H9 (cell line): ENCODE measurements at regions not wholly inside any gene's neighbourhood (a gene's known extent, or its start where the extent isn't known, plus 50 kb on each side); places are given as distances from the start of the nearest gene placed in this dataset.

ENCODE experiments used
- DNase-seq: peaks from one replicate; pipeline ENCODE4 v3.0.0-alpha.2; 2017
- H2AFZ ChIP-seq: one replicate; pipeline ENCODE4 v1.6.1; 2013; ENCODE audit warnings: mild to moderate bottlenecking, low read length, control low read depth, moderate library complexity
- H2AK5ac ChIP-seq: 2 replicates; pipeline ENCODE4 v1.6.1; 2013; ENCODE audit warnings: low read length, control low read depth, mixed read lengths; ENCODE audit not compliant: insufficient read length
- H2BK120ac ChIP-seq: one replicate; pipeline ENCODE4 v1.6.1; 2013; ENCODE audit warnings: low read depth, mild to moderate bottlenecking, low read length, control low read depth, inconsistent platforms; ENCODE audit not compliant: poor library complexity, severe bottlenecking
- H2BK12ac ChIP-seq: 2 replicates; pipeline ENCODE4 v1.6.1; 2013; ENCODE audit warnings: low read length, control low read depth, mixed read lengths, low read depth; ENCODE audit not compliant: insufficient read length
- H2BK15ac ChIP-seq: 2 replicates; pipeline ENCODE4 v1.6.1; 2013; ENCODE audit warnings: low read depth, low read length, control low read depth
- H2BK20ac ChIP-seq: one replicate; pipeline ENCODE4 v1.6.1; 2013; ENCODE audit warnings: low read depth, mild to moderate bottlenecking, low read length, control low read depth, inconsistent platforms; ENCODE audit not compliant: poor library complexity, severe bottlenecking
- H2BK5ac ChIP-seq: 2 replicates; pipeline ENCODE4 v1.6.1; 2013; ENCODE audit warnings: low read length, control low read depth, mixed read lengths; ENCODE audit not compliant: insufficient read length
- H3K14ac ChIP-seq: 2 replicates; pipeline ENCODE4 v1.6.1; 2013; ENCODE audit warnings: low read length, control low read depth; ENCODE audit not compliant: insufficient read depth
- H3K18ac ChIP-seq: 2 replicates; pipeline ENCODE4 v1.6.1; 2013; ENCODE audit warnings: low read depth, mild to moderate bottlenecking, mixed read lengths, low read length, control low read depth; ENCODE audit not compliant: insufficient read length
- H3K23ac ChIP-seq: 2 replicates; pipeline ENCODE4 v1.6.1; 2013; ENCODE audit warnings: low read length, control low read depth, mixed read lengths, low read depth; ENCODE audit not compliant: insufficient read length
- H3K23me2 ChIP-seq: 2 replicates; pipeline ENCODE4 v1.6.1; 2013; ENCODE audit warnings: low read depth, mild to moderate bottlenecking, mixed read lengths, low read length, control low read depth; ENCODE audit not compliant: insufficient read length, poor library complexity, severe bottlenecking
- H3K27ac ChIP-seq: 2 replicates; pipeline ENCODE4 v1.5.1; 2013; ENCODE audit warnings: low read length, control low read depth, mixed read lengths, low read depth; ENCODE audit not compliant: insufficient read length
- H3K27me3 ChIP-seq: 2 replicates; pipeline ENCODE4 v1.6.1; 2013; ENCODE audit warnings: low read length, control low read depth, inconsistent platforms; ENCODE audit not compliant: insufficient read depth
- H3K4ac ChIP-seq: 2 replicates; pipeline ENCODE4 v1.6.1; 2013; ENCODE audit warnings: low read depth, mild to moderate bottlenecking, control low read depth, inconsistent platforms, low read length, moderate library complexity
- H3K4me1 ChIP-seq: 2 replicates; pipeline ENCODE4 v1.6.1; 2013; ENCODE audit warnings: low read length, control low read depth, inconsistent platforms; ENCODE audit not compliant: insufficient read depth
- H3K4me2 ChIP-seq: 2 replicates; pipeline ENCODE4 v1.6.1; 2013; ENCODE audit warnings: low read length, control low read depth, mixed read lengths; ENCODE audit not compliant: insufficient read length, insufficient read depth
- H3K56ac ChIP-seq: 2 replicates; pipeline ENCODE4 v1.6.1; 2013; ENCODE audit warnings: low read depth, mild to moderate bottlenecking, mixed read lengths, low read length, control low read depth; ENCODE audit not compliant: insufficient read length
- H3K79me1 ChIP-seq: 2 replicates; pipeline ENCODE4 v1.6.1; 2013; ENCODE audit warnings: low read depth, mild to moderate bottlenecking, moderate library complexity, low read length, control low read depth, inconsistent platforms; ENCODE audit not compliant: insufficient read depth, poor library complexity, severe bottlenecking
- H3K79me2 ChIP-seq: 2 replicates; pipeline ENCODE4 v1.6.1; 2013; ENCODE audit warnings: low read length, control low read depth, inconsistent platforms; ENCODE audit not compliant: insufficient read depth
- H3K9ac ChIP-seq: 2 replicates; pipeline ENCODE4 v1.6.1; 2013; ENCODE audit warnings: low read length, control low read depth, mixed read lengths; ENCODE audit not compliant: insufficient read length; ENCODE audit errors: extremely low read depth
- H3K9me3 ChIP-seq: one replicate; pipeline ENCODE4 v1.6.1; 2013; ENCODE audit warnings: low read depth, low read length, inconsistent platforms; ENCODE audit not compliant: control insufficient read depth
- H3T11ph ChIP-seq: one replicate; pipeline ENCODE4 v1.6.1; 2013; ENCODE audit warnings: mild to moderate bottlenecking, low read length, control low read depth, inconsistent platforms
- H4K20me1 ChIP-seq: one replicate; pipeline ENCODE4 v1.6.1; 2013; ENCODE audit not compliant: control insufficient read depth, insufficient read length, insufficient read depth
- H4K5ac ChIP-seq: 2 replicates; pipeline ENCODE4 v1.6.1; 2013; ENCODE audit warnings: low read depth, mild to moderate bottlenecking, mixed read lengths, low read length, control low read depth; ENCODE audit not compliant: insufficient read length
- H4K8ac ChIP-seq: replicated peaks from 2 replicates; pipeline ENCODE4 v1.6.1; 2013; ENCODE audit warnings: low read length, control low read depth, mixed read lengths, low read depth; ENCODE audit not compliant: insufficient read length
- H4K91ac ChIP-seq: 2 replicates; pipeline ENCODE4 v1.6.1; 2013; ENCODE audit warnings: low read depth, mild to moderate bottlenecking, moderate library complexity, mixed read lengths, low read length, control low read depth; ENCODE audit not compliant: insufficient read length
- H3K27ac Mint-ChIP-seq, 3 experiments: 2 replicates in 2 of 3; 3 replicates in 1 of 3; pipeline ENCODE4 v1.8.0; 2020 to 2021; ENCODE audit warnings: mixed read lengths in 3 of 3, mild to moderate bottlenecking in 1 of 3, moderate library complexity in 1 of 3
- H3K27me3 Mint-ChIP-seq: 2 replicates; pipeline ENCODE4 v1.8.0; 2021; ENCODE audit warnings: low read depth, mild to moderate bottlenecking, moderate library complexity, mixed read lengths
- H3K36me3 Mint-ChIP-seq, 3 experiments: 2 replicates in 2 of 3; 3 replicates in 1 of 3; pipeline ENCODE4 v1.8.0; 2020 to 2021; ENCODE audit warnings: low read depth in 3 of 3, mixed read lengths in 3 of 3; ENCODE audit not compliant: insufficient read depth in 1 of 3
- H3K4me1 Mint-ChIP-seq, 2 experiments: 2 replicates each; pipeline ENCODE4 v1.8.0; 2020; ENCODE audit warnings: mixed read lengths in 2 of 2
- H3K4me3 Mint-ChIP-seq, 2 experiments: 2 replicates in 1 of 2; 3 replicates in 1 of 2; pipeline ENCODE4 v1.8.0; 2020 to 2021; ENCODE audit warnings: mild to moderate bottlenecking in 2 of 2, mixed read lengths in 2 of 2, moderate library complexity in 1 of 2
- H3K9me3 Mint-ChIP-seq, 2 experiments: 2 replicates in 1 of 2; 3 replicates in 1 of 2; pipeline ENCODE4 v1.8.0; 2020; ENCODE audit warnings: mild to moderate bottlenecking in 2 of 2, mixed read lengths in 2 of 2, moderate library complexity in 1 of 2
- CTCF ChIP-seq: fragments of 200-600 bp; sonication (generic); conservative IDR thresholded peaks from 3 replicates; pipeline ENCODE4 v1.8.0; 2021; ENCODE audit warnings: antibody characterized with exemption, mild to moderate bottlenecking
- WGBS: extraction: QIAGEN DNeasy Blood & Tissue Kit; methylation state at CpG from one replicate; pipeline ENCODE4 v1.1.7; 2013; ENCODE audit warnings: missing lambda C conversion rate, low lambda C conversion rate, mixed read lengths; ENCODE audit not compliant: insufficient read length; ENCODE audit errors: extremely low coverage; 5-methylcytosine and 5-hydroxymethylcytosine counted together

GRCh38 chr13:84605927-84606326 lies 723.7 kb upstream of the SLITRK1 start:
- Histone ChIP-seq H2BK20ac (no peak overlapping the region), H3K79me1 (no peaks in the 10 kb centered on the region), H3K79me2 (no peaks in the 10 kb centered on the region), H3K23me2 (no peaks in the 10 kb centered on the region), H2BK12ac (no peak overlapping the region), H2BK5ac (no peak overlapping the region), H3K23ac (no peak overlapping the region), H3K27me3 (no peaks in the 10 kb centered on the region), H4K8ac (no peak overlapping the region), H3K27ac (no peak overlapping the region), H2BK15ac (no peak overlapping the region), H4K5ac (no peak overlapping the region), H2BK120ac (no peak overlapping the region), H3K4me2 (no peak overlapping the region), H4K20me1 (no peaks in the 10 kb centered on the region), H2AFZ (no peak overlapping the region), H3K9me3 (no peaks in the 10 kb centered on the region), H3K56ac (no peak overlapping the region), H3K4me1 (no peaks in the 10 kb centered on the region), H3K4ac (no peak overlapping the region), H3T11ph (no peak overlapping the region), H4K91ac (no peak overlapping the region), H3K18ac (no peak overlapping the region), H3K9ac (no peak overlapping the region), H2AK5ac (no peak overlapping the region), H3K14ac (no peak overlapping the region)
- Mint-ChIP-seq H3K4me1 (no peaks in the 10 kb centered on the region), H3K4me3 (no peak overlapping the region), H3K36me3 (no peaks in the 10 kb centered on the region), H3K9me3 (no peaks in the 10 kb centered on the region), H3K27me3 (no peaks in the 10 kb centered on the region), H3K27ac (no peak overlapping the region)
- no CpG with 5 or more reads among the region's 3 CpGs for WGBS
- peak; percentile 66 for DNase-seq
- TF ChIP-seq CTCF = peak; percentile 57
